ENCODE measurements at regions not wholly inside any gene's neighbourhood (a gene's known extent, or its start where the extent isn't known, plus 50 kb on each side); places are given as distances from the start of the nearest gene placed in this dataset.

- no peak for TF ChIP-seq CTCF (IDR thresholded peaks at IDR 0.05; ENCODE audit: low read depth, low read length)
- no peak for DNase-seq
- Histone ChIP-seq H3K4me3 (ENCODE audit: low read depth, low read length) (no peak overlapping the region), H3K27me3 (no peaks in the 10 kb centered on the region), H3K4me1 (no peaks in the 10 kb centered on the region), H3K9me3 (no peaks in the 10 kb centered on the region), H3K36me3 (no peaks in the 10 kb centered on the region)
These were observed 88.9 kb upstream of the PPP2R5A start for GRCh38 chr1:212196355-212196754.

- Histone ChIP-seq H3K4me1 (no peaks in the 10 kb centered on the region), H3K27me3 (no peaks in the 10 kb centered on the region), H3K36me3 (no peaks in the 10 kb centered on the region), H3K4me3 (ENCODE audit: low read depth, low read length) (no peak overlapping the region), H3K9me3 (no peaks in the 10 kb centered on the region)
- DNase-seq: no peak
- TF ChIP-seq CTCF (IDR thresholded peaks at IDR 0.05; ENCODE audit: low read depth, low read length): no peak
These were observed 83.7 kb upstream of the PPP2R5A start for GRCh38 chr1:212201461-212201860.

DNA sequence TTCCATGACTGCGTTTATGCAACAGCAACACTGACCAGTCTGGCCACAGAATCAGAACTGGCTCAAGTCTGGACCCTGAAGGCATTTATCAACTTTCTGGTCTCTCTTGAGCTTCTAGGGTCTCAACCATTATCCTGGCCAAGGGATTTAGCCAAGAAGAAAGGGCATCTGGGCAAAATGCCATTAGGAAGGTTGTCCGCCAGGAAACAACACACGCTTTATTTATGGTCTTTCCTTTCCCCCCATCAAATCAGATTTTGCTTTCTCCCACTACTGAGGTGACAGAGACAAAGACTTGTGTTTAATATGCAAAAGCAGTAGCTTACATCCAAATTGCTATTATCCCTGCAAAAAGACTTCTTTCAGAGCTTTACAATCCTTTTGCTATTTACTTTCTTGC is 81.6 kb upstream of the PPP2R5A start:
- Histone ChIP-seq H3K36me3 (no peaks in the 10 kb centered on the region), H3K4me1 (no peaks in the 10 kb centered on the region), H3K4me3 (ENCODE audit: low read depth, low read length) (no peak overlapping the region), H3K27me3 (no peaks in the 10 kb centered on the region), H3K9me3 (no peaks in the 10 kb centered on the region)
- no peak for DNase-seq
- TF ChIP-seq CTCF (IDR thresholded peaks at IDR 0.05; ENCODE audit: low read depth, low read length): no peak

GRCh38 chr1:212205006-212205405 is 80.2 kb upstream of the PPP2R5A start:
- Histone ChIP-seq H3K4me3 (ENCODE audit: low read depth, low read length) (no peak overlapping the region), H3K27me3 (no peaks in the 10 kb centered on the region), H3K4me1 (no peaks in the 10 kb centered on the region), H3K36me3 (no peaks in the 10 kb centered on the region), H3K9me3 (no peaks in the 10 kb centered on the region)
- no peak for TF ChIP-seq CTCF (IDR thresholded peaks at IDR 0.05; ENCODE audit: low read depth, low read length)
- no peak for DNase-seq

GRCh38 chr1:212205843-212206242 is 79.4 kb upstream of the PPP2R5A start:
- H3K9me3 ChIP-seq: no peaks in the 10 kb centered on the region
- no peak for TF ChIP-seq CTCF (IDR thresholded peaks at IDR 0.05; ENCODE audit: low read depth, low read length)
- no peaks in the 10 kb centered on the region for H3K27me3 ChIP-seq

GRCh38 chr1:212207118-212207517 is 78.1 kb upstream of the PPP2R5A start:
- Histone ChIP-seq H3K4me3 (ENCODE audit: low read depth, low read length) (no peak overlapping the region), H3K27me3 (no peaks in the 10 kb centered on the region), H3K4me1 (no peaks in the 10 kb centered on the region), H3K9me3 (no peaks in the 10 kb centered on the region), H3K36me3 (no peaks in the 10 kb centered on the region)
- no peak for TF ChIP-seq CTCF (IDR thresholded peaks at IDR 0.05; ENCODE audit: low read depth, low read length)
- DNase-seq: no peak

More at GRCh38 chr1:212205843-212206242, 79.4 kb upstream of the PPP2R5A start:
- no peaks in the 10 kb centered on the region for H3K4me1 ChIP-seq
- H3K36me3 ChIP-seq: no peaks in the 10 kb centered on the region
- no peak overlapping the region for H3K4me3 ChIP-seq (ENCODE audit: low read depth, low read length)
- no peak for DNase-seq

All from BE2C (cell line).